SK-N-MC (cell line): ENCODE measurements at regions not wholly inside any gene's neighbourhood (a gene's known extent, or its start where the extent isn't known, plus 50 kb on each side); places are given as distances from the start of the nearest gene placed in this dataset.
"Not testable (repeated sequence)": the region's sequence is repeated elsewhere in the genome, so short reads cannot be mapped to it uniquely, and the experiment has no call there.

Experiments
- EZH2 ChIP-seq: fragments of 200-600 bp; sonication (generic); IDR thresholded peaks from one replicate; pipeline ENCODE4 v1.6.1; 2017; ENCODE audit warnings: antibody characterized with exemption
- FOXP2 ChIP-seq: optimal IDR thresholded peaks from 2 replicates; pipeline ENCODE3; 2011; ENCODE audit warnings: mild to moderate bottlenecking, moderate library complexity; ENCODE audit not compliant: insufficient read depth; ENCODE audit errors: extremely low read length, control extremely low read depth
- POLR2AphosphoS5 ChIP-seq: IDR thresholded peaks from 2 replicates; pipeline ENCODE4 v1.6.1; 2012; ENCODE audit warnings: mild to moderate bottlenecking, low read depth, low read length, borderline replicate concordance

DNA sequence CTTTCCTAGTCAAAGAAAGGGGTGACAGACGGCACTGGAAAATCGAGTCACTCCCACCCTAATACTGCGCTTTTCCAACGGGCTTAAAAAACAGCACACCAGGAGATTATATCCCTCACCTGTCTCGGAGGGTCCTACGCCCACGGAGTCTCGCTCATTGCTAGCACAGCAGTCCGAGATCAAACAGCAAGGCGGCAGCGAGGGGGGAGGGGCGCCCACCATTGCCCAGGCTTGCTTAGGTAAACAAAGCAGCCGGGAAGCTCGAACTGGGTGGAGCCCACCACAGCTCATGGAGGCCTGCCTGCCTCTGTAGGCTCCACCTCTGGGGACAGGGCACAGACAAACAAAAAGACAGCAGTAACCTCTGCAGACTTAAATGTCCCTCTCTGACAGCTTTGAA, 280.7 kb downstream of the TFAP2A start:
- TF ChIP-seq EZH2, POLR2AphosphoS5, FOXP2: not testable (repeated sequence)
